Thymus (tissue), 11 donors: ENCODE measurements at regions not wholly inside any gene's neighbourhood (a gene's known extent, or its start where the extent isn't known, plus 50 kb on each side); places are given as distances from the start of the nearest gene placed in this dataset.
"Not testable (repeated sequence)": the region's sequence is repeated elsewhere in the genome, so short reads cannot be mapped to it uniquely, and the experiment has no call there.

Experiments used
- DNase-seq, 9 donors: peaks; one replicate each; pipeline ENCODE4 v3.0.0-alpha.2; 2013; ENCODE audit warnings: low spot score in 9 of 9, low read depth in 6 of 9, missing footprints in 1 of 9
- H3K27ac ChIP-seq, 2 donors: one replicate each; pipeline ENCODE4 v1.5.1; 2013; ENCODE audit warnings: control low read depth in 1 of 2, low read depth in 1 of 2, low read length in 1 of 2, mild to moderate bottlenecking in 1 of 2, moderate library complexity in 1 of 2
- H3K27me3 ChIP-seq, 2 donors: one replicate each; pipeline ENCODE4 v1.5.1; 2013; ENCODE audit warnings: low read length in 1 of 2; ENCODE audit not compliant: control insufficient read depth in 2 of 2, insufficient read depth in 1 of 2
- H3K36me3 ChIP-seq, 2 donors: one replicate each; pipeline ENCODE4 v1.5.1; 2013; ENCODE audit warnings: low read length in 1 of 2, mild to moderate bottlenecking in 1 of 2, moderate library complexity in 1 of 2; ENCODE audit not compliant: control insufficient read depth in 2 of 2, insufficient read depth in 2 of 2
- H3K4me1 ChIP-seq, 2 donors: one replicate each; pipeline ENCODE4 v1.5.1; 2013; ENCODE audit warnings: low read length in 2 of 2; ENCODE audit not compliant: control insufficient read depth in 2 of 2, insufficient read depth in 2 of 2
- H3K4me3 ChIP-seq, 2 donors: one replicate each; pipeline ENCODE4 v1.5.1; 2013; ENCODE audit warnings: low read length in 2 of 2, control low read depth in 1 of 2, mild to moderate bottlenecking in 1 of 2
- H3K9me3 ChIP-seq, 2 donors: one replicate each; pipeline ENCODE4 v1.5.1; 2013; ENCODE audit warnings: low read length in 1 of 2, mild to moderate bottlenecking in 1 of 2; ENCODE audit not compliant: control insufficient read depth in 2 of 2, insufficient read depth in 1 of 2
- WGBS: extraction: QIAGEN DNeasy Blood & Tissue Kit; methylation state at CpG from one replicate; pipeline ENCODE4 v1.1.7; 2013; 5-methylcytosine and 5-hydroxymethylcytosine counted together
- donor health status: healthy.

DNA sequence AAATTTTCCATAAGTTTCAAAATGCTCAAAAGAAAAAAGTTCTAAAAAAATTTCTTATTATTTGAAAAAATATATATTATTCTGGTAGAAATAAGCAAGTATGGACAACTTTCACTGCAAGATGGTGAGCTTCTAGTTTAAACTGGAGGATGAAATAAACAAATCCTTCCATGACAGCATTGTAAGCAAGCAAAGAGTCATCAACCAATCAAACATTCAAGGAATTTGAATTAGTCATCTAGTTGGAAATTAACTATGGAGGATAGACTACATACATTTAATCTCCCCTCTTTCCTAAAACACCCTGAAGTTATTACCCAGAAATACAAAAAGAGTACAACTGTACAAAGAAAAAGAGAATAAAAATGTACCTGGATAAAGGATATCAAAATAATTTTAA lies 51.0 kb upstream of the IRX5 start:
- no peak overlapping the region for H3K27ac ChIP-seq
- no peak overlapping the region for H3K4me3 ChIP-seq
- no peaks in the 10 kb centered on the region for H3K27me3 ChIP-seq
- no peaks in the 10 kb centered on the region for H3K36me3 ChIP-seq
- DNase-seq: no peak
- no peaks in the 10 kb centered on the region for H3K9me3 ChIP-seq
- no peaks in the 10 kb centered on the region for H3K4me1 ChIP-seq

DNA sequence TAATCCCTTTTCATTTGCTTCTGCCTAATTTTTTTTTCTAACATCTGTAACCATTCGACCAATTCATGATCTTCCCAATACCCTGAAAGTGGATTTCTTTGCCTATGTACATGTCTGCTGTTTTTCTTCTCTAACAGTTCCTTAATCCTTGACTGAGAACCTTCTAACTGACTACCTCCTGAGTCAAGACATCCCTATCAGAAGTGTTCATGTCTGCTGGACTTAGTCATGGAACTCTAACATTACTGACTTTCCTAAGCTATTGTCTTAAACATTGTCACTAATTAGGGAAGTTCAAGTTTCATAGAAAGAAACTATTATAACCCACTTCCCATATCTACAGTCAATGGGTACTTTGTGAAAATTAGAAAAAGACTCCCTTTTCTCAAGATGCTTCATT lies 52.4 kb upstream of the IRX5 start:
- no peaks in the 10 kb centered on the region for H3K4me1 ChIP-seq
- no peak for DNase-seq
- H3K9me3 ChIP-seq: no peaks in the 10 kb centered on the region
- H3K4me3 ChIP-seq: no peak overlapping the region
- 87% methylated on average over 1 of the region's 1 CpG for WGBS
- no peak overlapping the region for H3K27ac ChIP-seq
- no peaks in the 10 kb centered on the region for H3K36me3 ChIP-seq
- H3K27me3 ChIP-seq: no peaks in the 10 kb centered on the region

DNA sequence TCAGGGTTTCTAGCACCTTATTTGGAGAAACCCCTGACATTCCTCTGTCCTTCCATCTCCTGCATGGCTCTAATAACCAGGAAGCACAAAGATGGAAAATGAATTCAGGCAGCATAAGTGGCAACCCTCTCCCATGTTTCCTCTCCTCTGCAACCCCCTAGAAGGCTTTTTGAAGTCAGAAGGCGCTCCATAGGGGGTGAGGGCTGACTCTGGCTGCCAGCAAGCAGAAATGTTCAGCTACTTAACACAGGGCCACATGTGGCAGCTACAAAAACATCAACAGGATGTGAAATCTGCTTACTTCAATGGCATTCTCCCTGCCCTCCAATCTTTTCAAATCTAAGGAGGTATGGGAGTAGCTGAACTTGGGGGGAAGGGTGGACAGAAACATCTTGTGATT lies 55.2 kb upstream of the IRX5 start:
- no peak overlapping the region for H3K4me3 ChIP-seq
- DNase-seq: no peak
- 80% methylated on average over 1 of the region's 1 CpG for WGBS
- H3K27me3 ChIP-seq: no peaks in the 10 kb centered on the region
- H3K9me3 ChIP-seq: peaks cover 0 to 1% of the 10 kb centered on the region in 2 donors
- no peaks in the 10 kb centered on the region for H3K4me1 ChIP-seq
- H3K36me3 ChIP-seq: no peaks in the 10 kb centered on the region
- no peak overlapping the region for H3K27ac ChIP-seq

DNA sequence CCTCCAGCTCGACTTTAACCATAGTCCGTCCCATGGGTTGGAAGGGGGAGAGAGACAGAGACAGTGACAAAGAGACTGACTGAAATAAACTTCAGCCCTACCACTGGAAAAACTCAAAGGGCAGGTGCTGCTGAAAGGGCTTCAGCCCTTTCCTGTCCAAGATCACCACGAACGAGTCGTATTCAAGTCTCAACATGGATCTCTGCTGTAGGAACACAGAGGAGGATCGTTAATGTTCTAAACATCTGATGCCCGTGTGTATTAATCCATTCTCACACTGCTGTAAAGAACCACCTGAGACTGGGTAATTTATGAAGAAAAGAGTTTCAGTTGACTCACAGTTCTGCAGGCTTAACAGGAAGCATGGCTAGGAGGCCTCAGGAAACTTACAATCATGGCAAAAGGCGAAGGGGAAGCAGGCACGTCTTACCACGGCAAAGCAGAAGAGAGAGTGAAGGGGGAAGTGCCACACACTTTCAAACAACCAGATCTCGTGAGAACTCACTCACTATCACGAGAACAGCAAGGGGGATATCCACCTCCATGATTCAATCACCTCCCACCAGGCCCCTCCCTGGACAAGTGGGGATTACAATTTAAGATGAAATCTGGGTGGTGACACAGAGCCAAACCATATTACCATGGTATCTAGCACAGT lies 56.8 kb upstream of the IRX5 start:
- not testable (repeated sequence) for H3K4me3 ChIP-seq, H3K27ac ChIP-seq, DNase-seq, H3K27me3 ChIP-seq, H3K9me3 ChIP-seq, H3K36me3 ChIP-seq, H3K4me1 ChIP-seq
- WGBS: 75% methylated on average over 12 of the region's 12 CpGs

DNA sequence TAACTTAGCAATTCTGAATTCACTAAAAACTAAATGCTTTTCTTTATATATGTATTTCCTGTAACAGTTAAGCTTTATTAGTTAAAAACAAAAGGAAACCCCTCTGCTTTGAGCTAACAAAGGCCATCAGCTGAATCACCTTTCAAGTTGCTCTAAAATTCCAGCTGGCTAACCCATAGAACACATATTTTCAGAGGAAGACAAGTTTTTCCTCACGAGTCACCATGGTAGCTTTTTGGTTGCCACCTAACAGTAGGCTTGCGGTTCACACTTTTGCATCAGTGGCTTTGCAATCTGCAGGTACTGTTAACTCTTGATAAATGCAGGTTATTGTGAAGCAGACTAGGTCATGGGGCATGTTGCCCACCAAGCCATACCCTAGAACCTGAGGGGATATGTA lies 57.6 kb upstream of the IRX5 start:
- no peaks in the 10 kb centered on the region for H3K27me3 ChIP-seq
- 90% methylated on average over 2 of the region's 2 CpGs for WGBS
- H3K9me3 ChIP-seq: peaks cover 0 to 1% of the 10 kb centered on the region in 2 donors
- no peak overlapping the region for H3K27ac ChIP-seq
- no peak for DNase-seq
- no peak overlapping the region for H3K4me3 ChIP-seq
- no peaks in the 10 kb centered on the region for H3K4me1 ChIP-seq
- no peaks in the 10 kb centered on the region for H3K36me3 ChIP-seq

DNA sequence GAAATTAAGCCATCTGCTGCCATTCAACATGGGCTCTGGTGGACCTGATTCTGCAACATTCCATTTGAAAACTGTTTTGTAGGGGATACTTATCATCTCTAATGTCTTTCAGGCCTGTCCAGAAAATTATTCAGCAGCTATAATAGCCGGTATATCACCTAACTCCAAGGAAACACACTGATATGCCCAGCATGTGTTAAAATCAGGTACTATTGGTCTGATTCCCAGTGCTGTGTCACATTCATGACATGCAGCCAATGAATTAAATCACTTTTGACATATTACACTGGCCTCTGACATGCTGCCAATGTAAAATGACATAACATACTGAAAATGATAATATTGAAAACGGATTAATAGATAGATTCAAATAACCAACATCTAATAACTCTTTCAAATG lies 60.5 kb upstream of the IRX5 start:
- no peaks in the 10 kb centered on the region for H3K4me1 ChIP-seq
- H3K9me3 ChIP-seq: peaks cover 0 to 1% of the 10 kb centered on the region in 2 donors
- H3K4me3 ChIP-seq: no peak overlapping the region
- no peak for DNase-seq
- no peaks in the 10 kb centered on the region for H3K36me3 ChIP-seq
- 90% methylated on average over 2 of the region's 2 CpGs for WGBS
- H3K27me3 ChIP-seq: no peaks in the 10 kb centered on the region
- no peak overlapping the region for H3K27ac ChIP-seq

DNA sequence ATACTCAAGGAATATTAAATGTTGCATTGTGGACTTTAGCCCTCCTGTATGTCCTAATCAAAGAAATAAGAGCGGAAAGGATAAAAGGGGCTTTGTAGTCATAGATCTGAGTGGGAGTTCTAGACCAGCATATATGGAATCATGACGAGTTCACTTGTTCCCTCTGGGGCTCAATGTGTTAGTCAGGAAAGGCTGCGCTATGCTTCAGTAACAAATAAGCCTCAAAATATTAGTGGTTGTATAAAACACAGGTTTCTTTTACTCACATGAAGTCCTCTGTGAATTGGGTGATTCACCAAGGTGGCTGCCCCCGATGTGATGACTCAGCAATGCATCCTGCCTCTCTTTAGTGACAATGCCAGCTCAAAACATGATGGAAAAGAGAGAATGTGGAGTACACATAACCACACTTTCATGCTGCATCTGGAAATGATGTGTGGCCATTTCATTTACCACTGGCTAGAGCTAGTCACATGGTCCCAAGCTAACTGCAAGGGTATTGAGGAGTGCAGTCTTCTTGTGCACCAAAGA lies 63.3 kb upstream of the IRX5 start:
- H3K4me3 ChIP-seq: no peak overlapping the region
- peaks cover 0 to 1% of the 10 kb centered on the region in 2 donors for H3K9me3 ChIP-seq
- H3K4me1 ChIP-seq: no peaks in the 10 kb centered on the region
- 93% methylated on average over 4 of the region's 4 CpGs for WGBS
- no peak overlapping the region for H3K27ac ChIP-seq
- DNase-seq: no peak
- no peaks in the 10 kb centered on the region for H3K27me3 ChIP-seq
- no peaks in the 10 kb centered on the region for H3K36me3 ChIP-seq

DNA sequence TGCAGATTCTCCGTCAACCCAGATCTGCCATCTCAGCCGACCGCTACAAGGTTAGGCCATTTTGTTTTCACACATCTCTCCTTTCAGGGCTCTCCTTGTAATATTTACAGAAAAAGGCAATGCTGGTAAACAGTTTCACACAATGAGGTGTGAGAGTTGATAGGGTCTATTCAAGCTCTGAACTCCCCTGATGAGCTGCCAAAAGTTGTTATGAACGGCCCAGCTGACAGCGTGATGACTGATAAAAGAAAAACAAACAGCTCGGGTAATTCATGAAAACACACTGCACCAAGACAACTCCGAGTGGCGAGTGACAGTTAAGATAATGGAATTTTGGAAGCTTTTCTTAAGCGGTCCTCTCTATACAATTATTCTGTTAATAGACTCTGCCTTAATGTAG lies 68.1 kb upstream of the IRX5 start:
- Histone ChIP-seq H3K4me3 (no peak overlapping the region), H3K27me3 (no peaks in the 10 kb centered on the region), H3K36me3 (no peaks in the 10 kb centered on the region), H3K4me1 (no peaks in the 10 kb centered on the region), H3K27ac (no peak overlapping the region), H3K9me3 (no peaks in the 10 kb centered on the region)
- WGBS: 63% methylated on average over 9 of the region's 9 CpGs
- DNase-seq: no peak

DNA sequence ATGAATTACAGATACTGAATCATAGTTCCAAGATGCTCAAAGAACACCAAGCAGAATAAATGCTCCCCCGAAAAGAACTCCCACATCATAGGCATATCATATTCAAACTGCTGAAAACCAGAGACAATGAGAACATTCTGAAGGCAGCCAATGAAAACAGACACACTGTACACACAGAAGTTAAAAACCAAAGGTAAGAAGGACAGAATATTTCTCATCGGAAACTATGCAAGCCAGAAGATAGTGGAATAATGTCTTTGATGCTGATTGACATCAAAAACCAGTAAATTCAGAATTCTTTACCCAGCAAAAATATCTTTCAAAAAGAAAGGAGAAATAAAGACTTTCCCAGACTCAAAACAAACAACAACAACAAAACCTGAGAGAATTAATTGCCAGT lies 73.8 kb upstream of the IRX5 start:
- H3K36me3 ChIP-seq: no peaks in the 10 kb centered on the region
- H3K4me1 ChIP-seq: no peaks in the 10 kb centered on the region
- no peak for DNase-seq
- no peak overlapping the region for H3K27ac ChIP-seq
- 97% methylated on average over 2 of the region's 2 CpGs for WGBS
- H3K9me3 ChIP-seq: no peaks in the 10 kb centered on the region
- H3K27me3 ChIP-seq: no peaks in the 10 kb centered on the region
- no peak overlapping the region for H3K4me3 ChIP-seq
